ENCODE measurements at regions not wholly inside any gene's neighbourhood (a gene's known extent, or its start where the extent isn't known, plus 50 kb on each side); places are given as distances from the start of the nearest gene placed in this dataset.

DNA sequence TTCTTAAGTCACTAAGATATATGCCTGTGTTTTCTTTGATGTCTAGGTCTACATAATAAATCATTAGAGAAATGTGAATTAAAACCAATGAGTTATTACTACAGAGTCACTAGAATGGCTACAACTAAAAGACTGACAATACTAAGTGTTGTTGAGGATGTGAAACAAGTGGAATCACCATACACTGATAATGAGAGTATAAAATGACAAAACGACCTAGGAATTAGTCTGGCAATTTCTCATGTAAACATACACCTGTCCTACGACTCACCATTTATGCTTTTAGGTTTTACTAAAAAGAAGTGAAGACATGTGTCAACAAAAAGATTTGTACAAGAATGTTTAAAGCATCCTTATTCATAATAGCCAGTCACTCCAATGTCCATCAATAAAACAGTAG is 75.2 kb upstream of the SATB1 start:
- TF ChIP-seq EZH2 (IDR thresholded peaks at IDR 0.05; ENCODE audit: low read depth, low read length, severe bottlenecking) = no peak
- no peak for TF ChIP-seq CTCF (IDR thresholded peaks at IDR 0.05; ENCODE audit: control extremely low read depth in 1 of 3, insufficient read depth in 1 of 3, low read depth in 1 of 3, low read length in 3 of 3)
- TF ChIP-seq CBX5 (IDR thresholded peaks at IDR 0.05; ENCODE audit: low read depth, low read length) = no peak

All from H1 (cell line).